SKM-1 (cell line): ENCODE measurements at regions not wholly inside any gene's neighbourhood (a gene's known extent, or its start where the extent isn't known, plus 50 kb on each side); places are given as distances from the start of the nearest gene placed in this dataset.

ENCODE experiments used
- DNase-seq: peaks from one replicate; lab custom pipeline; 2025; ENCODE audit not compliant: unreplicated experiment; lab: John Stamatoyannopoulos, UW

DNA sequence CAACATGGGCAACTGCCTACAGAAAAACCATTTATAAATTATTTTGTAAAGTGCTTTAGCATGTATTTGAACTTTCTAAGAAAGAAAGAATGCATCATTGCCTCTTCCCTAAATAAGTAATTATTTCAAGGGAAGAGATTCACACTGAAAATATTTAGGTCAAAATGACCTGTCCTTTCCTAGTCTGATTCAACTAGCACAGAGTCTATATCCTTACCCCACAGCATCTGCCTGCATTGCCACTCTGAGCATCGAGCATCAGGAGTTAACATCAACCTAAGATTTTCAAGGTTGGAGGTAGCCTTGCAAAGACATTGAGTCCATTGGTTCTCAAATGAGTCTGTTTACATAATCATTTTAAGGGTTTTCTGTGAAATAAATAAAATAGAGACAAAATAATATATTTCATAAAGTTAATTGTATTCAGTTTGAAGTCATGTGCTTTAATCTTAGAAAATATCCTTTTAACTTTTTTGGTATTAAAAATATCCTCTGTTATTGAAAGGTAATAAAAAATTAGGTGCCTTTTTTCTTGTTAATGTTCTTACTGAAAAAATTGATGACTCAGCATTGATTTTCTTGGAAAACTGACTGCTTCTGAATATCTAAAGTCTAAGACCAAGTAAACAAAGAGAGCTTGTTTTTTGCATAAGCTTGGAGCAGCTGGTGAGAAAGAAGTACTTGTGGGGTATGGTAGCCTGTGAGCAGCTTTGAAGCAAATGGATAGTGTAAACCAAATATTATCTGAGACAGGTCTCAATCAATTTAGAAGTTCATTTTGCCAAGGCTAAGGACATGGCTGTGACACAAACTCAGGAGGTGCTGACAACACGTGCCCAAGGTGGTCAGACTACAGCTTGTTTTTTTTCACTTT lies 269.0 kb upstream of the CLEC14A start:
- DNase-seq: no peak

DNA sequence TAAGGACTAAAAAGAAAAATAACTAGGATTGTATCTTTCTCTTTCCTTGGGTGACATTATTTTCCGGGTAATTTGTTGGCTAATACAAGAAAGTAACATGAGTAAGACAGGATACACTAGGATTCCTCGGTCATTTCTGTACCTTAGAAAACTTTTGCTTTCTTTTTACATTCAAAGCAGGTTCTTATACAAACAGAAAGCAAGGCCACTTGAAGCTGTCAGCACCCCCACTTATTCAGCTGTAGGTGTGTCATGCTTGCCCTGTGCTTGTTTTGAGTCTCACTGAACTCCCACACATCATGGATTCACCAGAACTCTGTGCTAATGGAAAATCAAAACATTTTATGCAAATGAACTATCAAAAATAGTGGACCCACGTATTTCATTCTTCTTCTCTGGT lies 266.8 kb upstream of the CLEC14A start:
- no peak for DNase-seq

DNA sequence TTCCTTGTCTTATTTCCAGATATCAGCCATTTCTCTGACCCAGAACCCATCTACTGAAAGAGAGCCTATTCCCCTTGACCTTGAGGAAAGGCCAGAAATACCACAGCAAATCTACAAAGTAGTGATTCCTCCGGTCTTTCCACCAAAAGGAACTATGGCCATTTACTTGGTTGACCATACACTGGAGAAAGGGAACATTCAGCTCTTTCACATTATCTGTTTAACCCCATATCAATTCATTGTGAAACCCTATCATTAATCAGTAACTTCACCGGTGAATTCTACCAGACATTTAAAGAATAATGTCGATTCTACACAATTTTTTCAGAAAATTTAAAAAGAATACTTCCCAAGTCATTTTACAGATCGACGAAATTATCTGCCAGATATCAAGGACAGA lies 265.7 kb upstream of the CLEC14A start:
- no peak for DNase-seq

- no peak for DNase-seq
Observed at GRCh38 chr14:38517426-38517825, 261.5 kb upstream of the CLEC14A start.

GRCh38 chr14:38512236-38512635 lies 256.3 kb upstream of the CLEC14A start:
- DNase-seq: no peak

DNA sequence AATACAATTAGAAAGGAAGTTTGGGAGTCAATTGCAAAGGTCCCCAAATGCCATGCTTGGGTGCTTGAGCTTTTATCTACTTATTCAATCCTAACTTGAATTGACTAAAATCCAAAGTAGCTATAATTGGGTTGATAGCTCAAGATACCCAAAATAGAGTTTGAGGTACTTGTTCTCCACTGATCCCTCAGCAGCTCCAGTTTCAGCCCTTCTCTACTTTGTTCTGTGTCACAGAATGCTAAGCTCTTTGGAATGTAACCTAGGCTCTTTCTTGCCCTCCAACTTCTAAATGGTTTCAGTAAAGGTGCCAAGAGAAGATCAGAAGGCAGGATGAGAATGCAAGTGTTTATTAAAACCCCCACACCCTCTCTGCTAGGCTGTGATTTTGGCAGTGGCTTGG lies 251.4 kb upstream of the CLEC14A start:
- no peak for DNase-seq

GRCh38 chr14:38505973-38506249 lies 250.0 kb upstream of the CLEC14A start:
- no peak for DNase-seq

- DNase-seq: no peak
Observed at GRCh38 chr14:38505221-38505972, 249.5 kb upstream of the CLEC14A start.

- DNase-seq: no peak
Observed at GRCh38 chr14:38504175-38504574, 248.3 kb upstream of the CLEC14A start.

DNA sequence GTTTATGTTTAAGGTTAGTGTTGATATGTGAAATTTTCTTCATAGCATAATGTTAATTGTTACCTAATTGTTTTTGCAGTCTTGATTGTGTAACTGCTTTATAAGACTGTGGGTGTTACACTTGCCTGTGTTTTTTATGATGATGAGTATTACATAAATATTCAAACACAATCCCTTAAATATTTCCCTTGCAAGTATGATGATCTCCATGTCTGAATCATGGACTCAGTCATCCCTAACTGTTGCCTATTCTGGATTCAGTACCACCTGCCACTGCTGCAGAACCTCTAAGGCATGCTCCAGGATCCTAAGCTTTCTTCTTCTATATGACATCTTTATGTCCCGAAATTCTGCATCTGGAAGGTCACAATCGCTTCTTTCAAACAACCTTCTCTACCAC lies 246.3 kb upstream of the CLEC14A start:
- no peak for DNase-seq

GRCh38 chr14:38500125-38500524 lies 244.2 kb upstream of the CLEC14A start:
- no peak for DNase-seq

GRCh38 chr14:38496092-38496491 lies 240.2 kb upstream of the CLEC14A start:
- DNase-seq: no peak

DNA sequence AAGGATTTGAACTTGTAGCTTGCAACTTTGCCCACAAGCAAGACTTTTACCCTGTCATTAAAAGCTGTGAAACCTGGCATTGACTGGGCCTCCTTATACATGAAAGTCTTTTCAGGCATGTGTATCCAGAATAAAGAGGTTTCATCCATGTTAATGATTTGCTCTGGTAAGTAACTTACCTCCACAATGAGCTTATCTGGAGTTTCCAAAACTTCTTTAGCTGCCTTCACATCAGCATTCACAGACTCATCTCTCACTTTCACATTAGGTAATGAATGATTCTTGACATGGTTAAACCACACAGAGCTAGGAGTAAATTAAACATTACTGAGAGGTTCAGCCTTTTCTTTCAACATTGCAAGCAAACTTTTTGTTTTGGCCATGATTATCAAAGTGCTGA lies 234.4 kb upstream of the CLEC14A start:
- DNase-seq: no peak

- DNase-seq: no peak
Observed at GRCh38 chr14:38485026-38485425, 229.1 kb upstream of the CLEC14A start.

DNA sequence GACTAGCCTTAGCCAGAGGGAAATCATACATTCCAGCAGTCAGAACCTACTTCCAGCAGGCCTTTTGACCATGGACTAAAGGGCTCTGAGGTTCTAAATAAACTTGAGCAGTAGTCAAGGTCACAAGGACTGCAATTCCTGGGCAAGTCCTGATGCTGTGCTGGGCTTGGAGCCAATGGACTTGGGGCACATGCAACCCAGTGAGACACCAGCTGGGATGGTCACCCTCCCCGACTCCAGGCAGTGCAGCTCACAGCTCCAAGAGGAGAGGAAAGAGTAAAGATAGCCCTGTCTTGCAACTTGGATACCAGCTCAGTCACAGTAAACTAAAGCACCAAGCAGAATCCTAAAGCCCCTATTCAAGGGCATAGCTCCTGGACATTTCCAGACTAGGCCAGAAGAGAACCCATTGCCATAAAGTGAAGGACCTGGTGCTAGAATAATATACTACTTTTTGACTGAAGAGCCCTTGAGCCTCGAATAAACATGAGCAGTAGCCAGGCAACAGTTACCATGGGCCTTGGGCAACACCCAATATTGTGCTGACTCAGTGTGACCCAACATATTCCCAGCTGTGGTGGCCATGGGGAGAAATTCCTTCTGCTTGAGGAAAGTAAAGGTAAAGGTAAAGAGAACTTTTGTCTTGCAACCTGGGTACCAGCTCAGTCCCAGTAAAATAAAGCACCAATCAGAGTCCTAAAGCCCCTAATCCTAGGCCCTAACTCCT lies 226.2 kb upstream of the CLEC14A start:
- no peak for DNase-seq

GRCh38 chr14:38469156-38469555 lies 213.3 kb upstream of the CLEC14A start:
- DNase-seq: no peak

- no peak for DNase-seq
Observed at GRCh38 chr14:38442208-38442607, 186.3 kb upstream of the CLEC14A start.

- no peak for DNase-seq
Observed at GRCh38 chr14:38432186-38432585, 176.3 kb upstream of the CLEC14A start.

GRCh38 chr14:38431156-38431555 lies 175.3 kb upstream of the CLEC14A start:
- DNase-seq: no peak

DNA sequence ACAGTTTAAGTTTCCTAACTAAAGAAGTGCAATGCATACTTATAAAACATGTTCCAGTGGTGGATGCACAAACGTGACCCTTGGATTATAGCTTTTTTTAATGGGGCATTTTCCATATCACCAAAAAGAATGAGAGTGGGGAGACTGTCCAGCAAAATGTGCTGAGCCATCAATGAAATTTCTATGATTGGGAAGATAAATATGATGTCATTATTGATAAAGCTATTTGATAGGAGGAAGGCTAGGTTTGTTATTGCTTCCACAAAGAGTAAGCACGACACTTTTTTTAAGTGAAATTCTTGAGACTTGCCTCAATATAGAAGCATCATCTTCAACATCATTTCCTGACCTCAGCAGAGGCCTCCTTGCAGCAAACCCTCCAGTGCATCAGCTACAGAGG lies 174.6 kb upstream of the CLEC14A start:
- no peak for DNase-seq

DNA sequence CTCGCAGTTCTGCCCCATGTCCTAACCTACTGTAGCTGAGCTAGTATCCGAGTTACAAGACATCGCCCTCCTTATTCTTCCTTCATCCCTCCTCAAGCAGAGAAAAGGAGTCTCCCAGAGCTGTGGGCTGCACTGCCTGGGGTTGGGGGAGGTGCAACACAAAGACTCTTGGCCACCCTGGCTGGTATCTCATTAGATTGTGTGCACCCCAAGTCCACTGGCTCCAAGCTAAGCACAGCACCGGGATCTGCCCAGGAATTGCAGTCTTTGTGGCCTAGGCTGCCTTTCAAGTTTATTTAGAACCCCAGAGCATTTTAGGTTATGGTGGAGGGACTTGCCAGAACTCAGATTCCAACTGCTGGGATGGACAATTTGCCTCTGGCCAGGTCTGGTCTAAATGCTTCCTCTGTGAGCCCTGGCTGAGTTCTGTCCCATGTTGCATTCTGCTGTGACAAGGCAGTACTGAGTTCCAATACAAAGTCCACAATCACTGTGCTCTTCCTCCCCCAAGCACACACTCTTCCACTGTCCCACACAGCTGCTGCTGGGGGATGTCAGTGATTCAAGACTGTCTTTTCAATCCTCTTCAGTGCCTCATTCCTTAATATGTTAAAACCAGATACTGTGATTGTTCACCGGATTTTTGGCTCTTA lies 169.6 kb upstream of the CLEC14A start:
- DNase-seq: no peak
